ENCODE measurements at regions not wholly inside any gene's neighbourhood (a gene's known extent, or its start where the extent isn't known, plus 50 kb on each side); places are given as distances from the start of the nearest gene placed in this dataset.

DNA sequence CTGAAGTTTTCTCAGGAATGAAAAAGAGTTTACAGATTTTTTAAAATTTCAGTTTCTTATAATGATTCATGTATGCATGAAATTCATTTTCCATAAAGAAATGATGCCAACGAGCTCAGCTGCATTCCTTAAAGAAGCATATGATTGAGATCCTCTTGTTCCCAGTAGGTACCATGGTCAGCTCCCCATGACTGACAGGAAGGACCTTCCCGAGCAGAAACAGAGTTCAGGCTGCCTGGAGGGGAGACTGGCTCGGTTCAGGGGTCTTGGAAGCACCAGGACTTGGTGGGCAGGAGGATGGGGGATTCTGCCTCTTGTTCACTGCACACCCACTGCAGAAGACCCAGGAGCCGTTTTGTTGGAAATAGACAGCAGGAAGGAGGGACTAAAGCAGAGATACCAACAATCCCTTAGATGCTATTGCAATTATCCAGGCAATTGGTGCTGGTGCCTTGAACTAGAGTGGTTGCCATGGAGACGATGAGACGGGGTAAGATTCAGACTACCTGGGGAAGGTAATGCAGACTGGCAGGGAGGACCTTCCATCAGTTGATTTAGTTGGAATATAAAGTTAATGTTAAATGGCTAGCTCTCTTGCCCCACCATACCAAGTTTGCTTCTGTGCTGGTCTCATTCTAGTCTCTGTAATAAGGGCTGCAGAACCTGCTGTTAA, 447.8 kb downstream of the MTRR start:
- Mint-ChIP-seq H3K27me3 (ENCODE audit: low read depth) (peaks cover 2% of the 10 kb centered on the region), H3K27ac (no peak overlapping the region), H3K9me3 (no peaks in the 10 kb centered on the region)

DNA sequence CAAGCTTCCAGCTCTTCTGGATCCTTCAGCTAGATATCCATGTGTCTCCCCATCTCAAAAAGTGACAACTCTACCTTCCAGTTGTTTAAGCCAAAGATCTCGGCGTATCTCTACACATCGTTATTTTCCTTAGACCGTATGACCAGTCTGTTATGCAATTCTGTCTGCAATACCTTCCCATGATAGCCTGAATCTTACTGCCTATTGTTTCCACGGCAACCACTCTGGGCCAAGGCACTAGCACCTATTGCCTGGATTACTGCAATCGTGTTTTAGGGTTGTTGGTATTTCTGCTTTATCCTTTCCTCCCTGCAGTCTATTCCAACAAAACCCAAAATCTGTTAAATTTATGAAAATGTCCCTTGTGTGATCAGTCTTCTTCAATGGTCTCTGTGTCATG, 448.4 kb downstream of the MTRR start:
- TF ChIP-seq, protein P1, sequence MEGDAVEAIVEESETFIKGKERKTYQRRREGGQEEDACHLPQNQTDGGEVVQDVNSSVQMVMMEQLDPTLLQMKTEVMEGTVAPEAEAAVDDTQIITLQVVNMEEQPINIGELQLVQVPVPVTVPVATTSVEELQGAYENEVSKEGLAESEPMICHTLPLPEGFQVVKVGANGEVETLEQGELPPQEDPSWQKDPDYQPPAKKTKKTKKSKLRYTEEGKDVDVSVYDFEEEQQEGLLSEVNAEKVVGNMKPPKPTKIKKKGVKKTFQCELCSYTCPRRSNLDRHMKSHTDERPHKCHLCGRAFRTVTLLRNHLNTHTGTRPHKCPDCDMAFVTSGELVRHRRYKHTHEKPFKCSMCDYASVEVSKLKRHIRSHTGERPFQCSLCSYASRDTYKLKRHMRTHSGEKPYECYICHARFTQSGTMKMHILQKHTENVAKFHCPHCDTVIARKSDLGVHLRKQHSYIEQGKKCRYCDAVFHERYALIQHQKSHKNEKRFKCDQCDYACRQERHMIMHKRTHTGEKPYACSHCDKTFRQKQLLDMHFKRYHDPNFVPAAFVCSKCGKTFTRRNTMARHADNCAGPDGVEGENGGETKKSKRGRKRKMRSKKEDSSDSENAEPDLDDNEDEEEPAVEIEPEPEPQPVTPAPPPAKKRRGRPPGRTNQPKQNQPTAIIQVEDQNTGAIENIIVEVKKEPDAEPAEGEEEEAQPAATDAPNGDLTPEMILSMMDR (IDR thresholded peaks at IDR 0.05; ENCODE audit: unreplicated experiment) = no peak
- Mint-ChIP-seq H3K27me3 (ENCODE audit: low read depth) (peaks cover 2% of the 10 kb centered on the region), H3K9me3 (no peaks in the 10 kb centered on the region), H3K36me3 (no peaks in the 10 kb centered on the region), H3K27ac (no peak overlapping the region), H3K4me1 (no peaks in the 10 kb centered on the region), H3K4me3 (no peak overlapping the region)
- no peak for DNase-seq (ENCODE audit: low spot score in 2 of 2, unreplicated experiment in 2 of 2)

More for the DNA sequence above, 447.8 kb downstream of the MTRR start:
- H3K4me3 Mint-ChIP-seq = no peak overlapping the region
- TF ChIP-seq, protein P1 (IDR thresholded peaks at IDR 0.05; ENCODE audit: unreplicated experiment) = no peak
- H3K4me1 Mint-ChIP-seq = no peaks in the 10 kb centered on the region
- H3K36me3 Mint-ChIP-seq = no peaks in the 10 kb centered on the region
- no peak for DNase-seq (ENCODE audit: low spot score in 2 of 2, unreplicated experiment in 2 of 2)

DNA sequence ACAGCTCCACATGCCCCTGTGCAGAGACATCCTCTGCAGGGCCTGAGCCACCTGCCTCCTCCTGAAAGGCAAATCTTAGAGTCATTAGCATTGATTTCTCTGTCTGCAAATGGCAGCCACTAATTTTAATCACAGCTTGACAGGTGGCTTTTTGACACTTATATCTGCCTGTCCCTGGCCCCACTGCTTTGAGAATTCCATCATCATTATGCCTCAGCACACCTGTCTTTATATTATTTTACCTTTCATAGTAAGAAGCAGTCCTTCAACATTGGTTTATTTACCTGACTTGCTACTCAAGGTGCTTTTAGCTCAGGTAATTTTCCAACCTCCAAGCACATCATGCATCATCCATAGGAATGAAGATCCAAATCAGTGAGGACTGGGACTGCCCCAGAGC, 451.3 kb downstream of the MTRR start:
- TF ChIP-seq, protein P1 (IDR thresholded peaks at IDR 0.05; ENCODE audit: unreplicated experiment) = no peak
- Mint-ChIP-seq H3K27ac (no peak overlapping the region), H3K4me3 (no peak overlapping the region), H3K9me3 (no peaks in the 10 kb centered on the region), H3K27me3 (ENCODE audit: low read depth) (peaks cover 8% of the 10 kb centered on the region), H3K4me1 (no peaks in the 10 kb centered on the region), H3K36me3 (no peaks in the 10 kb centered on the region)
- no peak for DNase-seq (ENCODE audit: low spot score in 2 of 2, unreplicated experiment in 2 of 2)

DNA sequence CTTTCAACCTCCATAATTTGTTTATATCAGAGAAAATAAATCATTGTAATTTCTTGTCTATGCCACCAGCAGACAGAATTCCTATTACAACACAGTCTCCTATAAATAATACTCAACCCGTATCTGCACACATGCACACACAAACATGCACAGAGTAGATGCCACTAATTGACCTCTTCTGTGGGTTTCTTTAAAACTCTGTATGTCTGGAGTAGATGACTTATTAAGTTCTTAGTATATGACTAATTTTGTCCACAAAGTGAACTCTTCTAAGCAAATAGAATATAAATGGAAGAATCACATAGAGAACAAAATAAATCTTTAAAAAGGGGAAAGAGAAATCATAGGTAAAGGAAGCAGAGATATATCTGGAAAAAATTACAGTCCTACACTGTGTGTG, 452.3 kb downstream of the MTRR start:
- Mint-ChIP-seq H3K9me3 (no peaks in the 10 kb centered on the region), H3K36me3 (no peaks in the 10 kb centered on the region)
- TF ChIP-seq, protein P1 (IDR thresholded peaks at IDR 0.05; ENCODE audit: unreplicated experiment) = no peak

DNA sequence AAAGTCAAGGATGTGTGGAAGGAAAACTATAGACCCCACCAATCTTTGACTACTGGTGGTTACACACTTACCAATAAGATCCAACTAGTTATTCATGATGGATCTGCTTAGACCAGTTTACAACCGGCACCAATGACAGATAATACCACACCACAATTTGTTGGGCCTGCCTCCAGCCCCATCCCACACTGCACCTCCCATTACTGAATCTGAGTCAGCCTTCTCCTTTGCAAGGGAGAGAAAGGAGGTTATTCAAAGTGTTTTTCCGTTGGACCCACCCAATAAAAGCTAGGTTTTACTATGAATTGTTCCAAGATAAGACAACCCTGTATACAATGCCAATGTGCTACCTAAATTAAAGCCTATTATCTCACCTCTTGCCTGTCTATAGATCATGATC, 453.5 kb downstream of the MTRR start:
- DNase-seq (ENCODE audit: low spot score in 2 of 2, unreplicated experiment in 2 of 2) = no peak
- H3K36me3 Mint-ChIP-seq = no peaks in the 10 kb centered on the region
- H3K27me3 Mint-ChIP-seq (ENCODE audit: low read depth) = peaks cover 18% of the 10 kb centered on the region
- H3K9me3 Mint-ChIP-seq = no peaks in the 10 kb centered on the region
- no peak overlapping the region for H3K4me3 Mint-ChIP-seq
- no peaks in the 10 kb centered on the region for H3K4me1 Mint-ChIP-seq
- TF ChIP-seq, protein P1 (IDR thresholded peaks at IDR 0.05; ENCODE audit: unreplicated experiment) = no peak
- no peak overlapping the region for H3K27ac Mint-ChIP-seq

More for the DNA sequence above, 452.3 kb downstream of the MTRR start:
- Mint-ChIP-seq H3K27me3 (ENCODE audit: low read depth) (peaks cover 12% of the 10 kb centered on the region), H3K4me3 (no peak overlapping the region), H3K27ac (no peak overlapping the region), H3K4me1 (no peaks in the 10 kb centered on the region)
- DNase-seq (ENCODE audit: low spot score in 2 of 2, unreplicated experiment in 2 of 2) = no peak
